Endothelial cell of hepatic sinusoid (primary cell): ENCODE measurements at regions not wholly inside any gene's neighbourhood (a gene's known extent, or its start where the extent isn't known, plus 50 kb on each side); places are given as distances from the start of the nearest gene placed in this dataset.

Source experiments
- in situ Hi-C: cut with HindIII; loops from 2 replicates; pipeline ENCODE4 v1.10.0; 2017; ENCODE audit warnings: low sequenced_read_pairs

DNA sequence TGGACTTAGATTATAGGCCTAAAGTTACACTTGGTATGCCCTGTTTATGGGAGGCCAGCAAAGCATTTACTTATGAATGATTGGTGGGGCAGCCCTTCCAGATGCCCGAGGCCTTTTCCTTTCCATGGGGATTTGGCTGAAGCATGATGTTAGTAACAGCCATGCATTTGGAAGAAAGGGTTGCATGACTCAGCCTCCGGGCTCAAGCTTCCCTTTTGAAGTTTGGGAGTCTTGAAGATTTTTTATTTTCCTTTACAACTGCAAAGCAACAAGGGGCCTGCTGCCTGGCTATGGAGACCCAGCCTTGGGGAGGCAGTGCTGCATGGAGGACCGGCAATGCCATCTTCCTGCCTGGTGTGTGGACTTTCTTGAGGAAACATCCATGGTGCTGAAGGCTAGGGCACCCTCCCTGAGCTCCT lies 244.7 kb downstream of the ICE1 start:
- in situ Hi-C loops = no loop called here

DNA sequence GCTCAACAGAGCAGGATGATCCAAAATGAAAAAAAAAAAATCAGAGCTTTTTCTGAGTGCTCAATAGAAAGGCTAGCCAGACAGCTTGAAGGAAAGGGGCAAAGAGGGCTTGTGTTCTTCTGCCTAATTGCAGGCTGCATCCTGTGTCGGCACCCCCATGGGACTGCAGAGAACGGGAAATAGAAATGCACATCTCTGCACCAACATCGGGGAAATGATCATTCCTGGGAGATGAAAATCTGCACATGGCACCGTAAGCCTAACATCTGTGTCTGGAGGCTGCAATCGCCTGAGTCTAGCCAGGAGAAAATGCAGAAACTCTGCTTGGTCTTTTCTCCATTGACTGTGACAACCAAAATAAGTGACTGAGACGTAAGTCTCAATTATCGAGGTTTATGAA lies 243.9 kb downstream of the ICE1 start:
- in situ Hi-C loops = no loop called here

GRCh38 chr5:5666076-5666365 lies 243.5 kb downstream of the ICE1 start:
- in situ Hi-C loops = no loop called here

- in situ Hi-C loops = no loop called here
Measured at GRCh38 chr5:5665225-5666075, 243.0 kb downstream of the ICE1 start.

DNA sequence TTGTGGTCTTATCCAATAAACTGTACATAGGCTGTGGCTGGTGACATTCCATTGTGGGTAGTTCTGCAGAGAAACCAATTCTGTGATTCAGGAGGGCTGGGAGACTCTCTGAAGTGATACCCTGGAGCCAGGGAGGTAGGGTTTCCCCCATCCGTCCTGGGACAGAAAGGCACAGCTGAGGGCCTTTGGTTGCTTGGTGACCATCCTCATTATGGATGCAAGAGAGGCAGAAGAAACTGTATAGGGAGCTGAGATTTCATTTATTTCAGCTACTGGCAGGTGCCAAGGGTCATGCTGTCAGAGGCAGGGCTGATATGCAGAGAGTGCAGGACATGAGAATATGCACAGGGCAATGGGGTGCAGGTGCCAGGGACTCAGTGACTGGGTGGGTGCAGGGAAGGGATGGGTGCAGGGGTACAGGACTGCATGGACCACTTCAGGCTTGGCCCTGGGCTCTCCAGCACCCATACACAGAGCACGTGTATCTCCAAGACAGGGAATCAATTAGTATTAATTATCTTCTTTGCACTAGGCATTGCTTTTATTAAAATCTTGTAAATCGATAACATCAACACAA lies 236.5 kb downstream of the ICE1 start:
- in situ Hi-C loops = no loop called here

GRCh38 chr5:5658226-5658625 lies 235.7 kb downstream of the ICE1 start:
- in situ Hi-C loops = no loop called here

DNA sequence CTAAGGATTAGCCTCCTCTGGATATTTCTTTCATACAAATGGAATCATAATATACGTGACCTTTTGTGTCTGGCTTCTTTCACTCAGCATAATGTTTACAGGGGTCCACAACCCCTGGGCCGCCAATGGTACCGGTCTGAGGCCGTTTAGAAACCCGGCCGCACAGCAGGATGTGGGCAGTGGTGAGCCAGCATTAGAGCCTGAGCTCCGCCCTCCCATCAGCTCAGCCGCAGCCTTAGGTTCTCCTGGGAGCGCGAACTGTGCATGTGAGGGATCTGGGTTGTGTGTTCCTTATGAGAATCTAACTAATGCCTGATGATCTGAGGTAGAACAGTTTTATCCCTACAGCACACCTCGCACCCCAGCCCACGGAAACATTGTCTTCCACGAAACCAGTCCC lies 229.7 kb downstream of the ICE1 start:
- in situ Hi-C loops = no loop called here

DNA sequence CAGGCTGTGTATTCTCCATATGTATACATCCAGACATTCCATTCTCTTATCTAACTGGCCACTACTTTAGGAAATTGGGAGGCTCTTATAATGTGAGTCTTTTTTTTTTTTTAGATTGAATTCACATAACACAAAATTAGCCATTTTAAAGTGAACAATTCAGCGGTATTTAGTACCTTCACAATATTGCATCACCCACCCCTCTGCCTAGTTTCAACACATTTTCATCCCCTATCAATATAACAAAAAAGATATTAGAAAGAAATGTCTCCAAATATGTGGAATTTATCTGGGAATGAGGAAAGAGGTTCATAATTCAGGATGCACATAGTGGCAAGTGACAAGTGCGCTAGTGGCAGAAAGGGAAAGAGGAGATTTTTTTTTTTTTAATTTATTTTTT lies 228.5 kb downstream of the ICE1 start:
- in situ Hi-C loops = no loop called here

- in situ Hi-C loops = no loop called here
Measured at GRCh38 chr5:5650242-5650641, 227.8 kb downstream of the ICE1 start.

DNA sequence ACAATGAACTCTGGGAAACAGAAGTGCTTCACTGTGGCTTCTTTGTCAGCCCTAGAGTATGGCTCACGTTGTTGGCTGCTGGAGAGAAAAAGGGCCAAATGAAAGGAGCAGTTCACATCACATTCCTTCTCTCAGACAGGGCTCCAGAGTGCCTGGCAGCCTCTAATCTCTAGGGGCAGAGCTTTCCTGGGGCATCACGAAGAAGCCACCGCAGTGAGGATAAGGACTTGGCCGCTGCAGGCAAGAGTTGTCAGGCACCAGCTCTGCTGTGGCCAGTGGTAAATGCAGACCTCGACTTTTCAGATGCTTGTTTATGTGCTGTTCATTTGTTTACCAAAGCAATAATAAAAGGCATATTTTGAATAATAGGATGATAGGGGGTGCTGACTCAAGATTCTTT lies 227.2 kb downstream of the ICE1 start:
- in situ Hi-C loops = no loop called here

GRCh38 chr5:5648694-5649093 lies 226.2 kb downstream of the ICE1 start:
- in situ Hi-C loops = no loop called here

DNA sequence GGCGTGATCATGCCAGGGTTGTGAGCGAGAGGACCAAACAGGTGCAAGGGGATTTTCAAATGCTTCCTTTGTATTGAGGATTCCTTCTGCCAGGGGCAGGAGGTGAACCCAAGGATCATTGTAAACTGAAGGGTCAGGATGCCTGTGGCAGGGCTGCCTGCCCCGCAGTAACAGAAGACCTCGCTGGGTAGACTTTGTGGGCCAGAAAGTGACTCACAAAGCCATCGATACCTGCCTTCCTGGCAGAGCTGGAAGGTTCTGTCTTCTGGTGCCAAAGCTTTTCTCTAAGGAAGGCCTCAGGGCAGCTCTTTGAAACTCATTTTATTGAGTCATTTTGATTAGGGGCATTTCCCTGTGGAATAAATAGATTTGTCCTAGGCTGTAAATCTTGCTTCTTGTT lies 223.4 kb downstream of the ICE1 start:
- in situ Hi-C loops = no loop called here

DNA sequence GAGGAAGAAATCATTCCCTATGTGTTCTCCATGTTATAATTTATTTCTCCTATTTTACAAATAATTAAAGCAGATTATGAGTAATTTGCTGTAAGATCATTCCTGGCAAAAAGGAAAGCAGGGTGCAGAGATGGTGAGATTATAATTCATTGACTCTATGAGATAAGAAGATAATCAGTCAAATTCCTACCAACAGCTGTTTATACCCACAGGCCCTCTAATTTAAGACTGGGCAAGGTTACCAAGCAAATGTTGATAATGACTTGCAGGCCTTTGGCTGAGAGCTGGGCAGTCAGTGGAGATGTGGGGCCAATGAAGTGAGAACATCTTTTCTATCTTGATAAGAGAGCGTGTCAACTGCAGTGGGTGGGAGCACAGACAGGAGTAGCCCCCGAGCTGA lies 222.7 kb downstream of the ICE1 start:
- in situ Hi-C loops = no loop called here

DNA sequence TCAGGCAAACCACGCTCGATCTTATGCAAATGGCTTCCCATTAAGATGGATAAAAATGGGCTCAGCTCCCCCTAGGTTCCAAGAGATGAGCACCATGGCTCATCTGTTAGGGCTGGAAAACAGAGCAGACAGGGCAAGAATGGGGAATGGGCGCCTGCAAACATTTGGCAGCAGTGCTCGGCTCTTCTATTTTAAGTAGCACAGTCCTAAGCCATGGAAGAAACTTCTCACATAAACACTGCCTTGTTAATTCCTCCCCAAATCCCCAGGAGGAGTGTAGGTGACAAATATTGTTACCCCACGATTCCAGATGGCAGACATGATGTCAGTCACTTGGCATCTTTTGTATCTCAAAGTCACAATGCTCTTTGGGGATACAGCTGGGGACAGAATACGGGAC lies 221.8 kb downstream of the ICE1 start:
- in situ Hi-C loops = no loop called here

DNA sequence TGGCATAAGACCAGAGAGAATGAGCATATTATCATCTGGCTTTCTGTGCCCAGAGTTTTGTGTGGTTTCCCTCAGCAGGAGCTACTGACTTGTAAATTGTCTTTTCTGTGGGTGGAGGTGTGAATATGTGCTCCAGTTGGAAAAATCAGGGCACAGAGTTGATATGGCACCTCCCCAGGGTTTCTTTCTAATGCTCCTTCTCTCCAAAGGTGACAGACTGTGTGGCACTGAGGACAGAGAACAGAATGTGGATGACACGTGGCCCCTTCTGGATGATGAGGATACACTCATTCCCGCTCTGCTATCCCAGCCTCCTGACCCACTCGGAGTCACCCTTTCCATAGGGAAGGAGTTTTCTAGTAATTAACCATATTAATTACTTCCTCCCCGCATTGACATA lies 221.0 kb downstream of the ICE1 start:
- in situ Hi-C loops = no loop called here

DNA sequence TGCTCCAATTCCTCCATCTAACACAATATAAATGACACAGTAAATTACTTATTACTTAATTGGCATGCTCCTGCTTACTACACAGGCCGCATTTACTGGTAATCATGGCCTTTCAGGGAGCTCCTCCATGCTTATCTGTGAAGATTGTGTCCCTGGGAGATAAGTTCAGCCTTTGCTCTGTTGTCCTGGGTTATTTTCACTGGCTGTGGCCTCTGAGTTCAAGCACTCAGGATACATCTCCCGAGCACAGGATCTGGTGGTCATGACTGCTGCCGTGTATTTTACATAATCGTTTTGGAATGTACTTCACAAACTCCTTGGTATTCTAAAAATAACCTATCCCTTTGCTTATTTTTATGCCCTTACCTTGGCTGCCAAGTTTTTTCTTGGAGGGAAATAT lies 215.7 kb downstream of the ICE1 start:
- in situ Hi-C loops = no loop called here

- in situ Hi-C loops = no loop called here
Measured at GRCh38 chr5:5637173-5637572, 214.7 kb downstream of the ICE1 start.

GRCh38 chr5:5634817-5635216 lies 212.3 kb downstream of the ICE1 start:
- in situ Hi-C loops = no loop called here

DNA sequence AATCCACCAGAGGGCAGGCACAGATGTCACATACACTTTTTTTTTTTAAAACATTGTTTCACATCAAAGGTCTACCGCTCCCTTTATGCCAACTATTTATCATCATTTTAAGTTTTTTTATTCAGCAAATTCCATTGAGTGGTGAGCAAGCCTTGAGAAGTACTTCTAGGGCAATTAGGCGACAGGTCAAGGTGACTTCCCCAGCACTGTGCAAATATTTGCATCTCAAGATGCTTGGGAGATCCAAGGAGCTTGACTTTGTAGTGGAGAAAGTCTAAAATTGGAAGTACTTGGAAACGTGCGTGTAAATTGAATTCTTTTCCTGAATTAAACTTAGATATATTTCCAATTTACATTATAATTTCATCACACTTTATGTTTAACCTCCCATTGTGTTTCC lies 211.1 kb downstream of the ICE1 start:
- in situ Hi-C loops = no loop called here

DNA sequence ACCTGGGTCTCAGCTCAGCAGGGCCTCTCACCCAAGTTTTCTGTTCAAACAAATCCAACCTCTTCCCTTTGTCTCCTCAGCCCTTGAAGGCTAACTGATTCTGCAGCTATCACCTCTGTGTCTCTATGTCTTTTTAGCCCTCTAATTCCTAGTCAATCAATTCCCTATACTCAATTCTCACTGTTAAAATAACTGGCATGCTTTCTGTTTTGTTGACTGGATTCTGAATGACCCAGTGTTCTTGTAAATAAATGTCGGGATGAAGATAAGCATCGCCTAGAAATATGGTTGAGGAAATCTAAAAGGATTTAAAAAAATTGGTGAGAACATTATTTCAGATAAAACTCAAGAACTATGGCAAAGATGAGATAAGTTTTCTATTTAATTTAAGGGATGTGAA lies 210.2 kb downstream of the ICE1 start:
- in situ Hi-C loops = no loop called here

GRCh38 chr5:5629607-5629978 lies 207.1 kb downstream of the ICE1 start:
- in situ Hi-C loops = no loop called here

DNA sequence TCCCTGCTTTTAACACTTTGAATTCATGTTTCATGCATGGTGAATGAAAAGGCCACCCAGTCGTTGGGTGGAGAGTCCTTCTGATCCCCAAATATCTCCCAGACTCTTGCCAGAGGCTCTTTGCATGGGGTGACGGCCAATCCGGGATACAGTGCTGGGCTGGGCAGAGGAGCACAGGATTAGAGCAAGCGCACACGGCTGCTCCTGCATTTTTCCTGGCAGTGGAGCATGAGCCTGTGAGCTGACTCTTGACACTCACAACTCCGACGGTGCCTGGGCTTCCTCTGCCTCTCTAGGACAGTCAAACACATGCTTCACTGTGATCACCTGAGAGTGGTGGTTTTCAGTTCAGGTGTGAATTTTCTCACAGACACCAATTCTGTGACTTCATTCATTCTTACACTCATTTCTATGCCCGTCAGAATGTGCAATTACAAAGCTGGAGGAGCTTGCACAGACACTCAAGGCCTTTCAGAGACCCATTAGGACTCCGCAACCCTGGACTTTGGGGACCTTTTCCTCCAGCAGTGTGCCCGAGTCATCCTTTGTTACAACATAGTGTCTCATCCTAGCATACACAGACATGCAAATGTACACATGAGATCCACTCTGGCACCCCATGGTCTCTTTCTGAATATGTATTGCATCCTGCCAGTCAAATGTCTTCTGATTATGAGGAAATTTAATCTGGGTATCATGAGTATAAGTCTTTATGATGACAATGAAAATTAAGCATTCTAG lies 206.6 kb downstream of the ICE1 start:
- in situ Hi-C loops = no loop called here
